GM12878 (cell line): ENCODE measurements at regions not wholly inside any gene's neighbourhood (a gene's known extent, or its start where the extent isn't known, plus 50 kb on each side); places are given as distances from the start of the nearest gene placed in this dataset.
A peak's percentile ranks its signal among the peaks of the same experiment; 100 is the strongest.

Source experiments
- ATAC-seq: fragments of 200-7000 bp; cut with Tn5 transposase; 3 replicates; pipeline ENCODE4 v1.9.1; 2020; ENCODE audit warnings: mild to moderate bottlenecking, moderate library complexity
- BruUV-seq: library from RNA; stranded (reverse); fragments of 400-500 nt; replicated peaks from 2 replicates; lab custom pipeline; 2021; lab: Mats Ljungman, UMichigan
- CTCF ChIA-PET: fragments of 300-600 bp; sonication (Branson Sonifier 250); formaldehyde crosslinking; extraction: SDS; loops from one replicate; lab custom pipeline; 2021; ENCODE audit warnings: inconsistent platforms; lab: Yijun Ruan, JAX
- POLR2A ChIA-PET: fragments of 350-600 bp; formaldehyde crosslinking; extraction: SDS; loops from one replicate; lab custom pipeline; 2021; ENCODE audit warnings: inconsistent platforms; lab: Charles Lee
- RAD21 ChIA-PET: fragments of 300-600 bp; sonication (Branson Sonifier 250); formaldehyde crosslinking; loops from one replicate; lab custom pipeline; 2023; ENCODE audit warnings: antibody characterized with exemption; ENCODE audit not compliant: unreplicated experiment; lab: Charles Lee
- SMC1A ChIA-PET: fragments of 300-600 bp; sonication (Branson Sonifier 250); formaldehyde crosslinking; loops from one replicate; lab custom pipeline; 2023; ENCODE audit not compliant: unreplicated experiment, uncharacterized antibody; lab: Charles Lee
- DNase-seq: peaks from one replicate; pipeline ENCODE4 v3.0.0-alpha.2; 2011; ENCODE audit warnings: low read depth, low spot score
- FAIRE-seq: peaks from 3 replicates; lab custom pipeline; 2011; peaks lifted over from hg19 to GRCh38; lab: Jason Lieb, UNC
- H2AFZ ChIP-seq: 2 replicates; pipeline ENCODE4 v1.6.0; 2011; ENCODE audit warnings: low read depth, low read length, control low read depth; ENCODE audit not compliant: control insufficient read depth
- H3K27ac ChIP-seq: 2 replicates; pipeline ENCODE4 v1.5.1; 2011; ENCODE audit warnings: control low read depth; ENCODE audit not compliant: control insufficient read depth, insufficient read depth
- H3K27me3 ChIP-seq, 2 experiments: replicated peaks in 1 of 2; 2 replicates each; pipeline versions ENCODE4 v1.6.0 to v1.6.1; 2011; ENCODE audit warnings: low read length in 1 of 2; ENCODE audit not compliant: control insufficient read depth in 2 of 2, insufficient read depth in 2 of 2
- H3K36me3 ChIP-seq, 2 experiments: 2 replicates each; pipeline ENCODE4 v1.5.1; 2011; ENCODE audit warnings: low read length in 1 of 2; ENCODE audit not compliant: control insufficient read depth in 2 of 2, insufficient read depth in 2 of 2
- H3K4me1 ChIP-seq: 2 replicates; pipeline ENCODE4 v1.6.1; 2011; ENCODE audit warnings: mild to moderate bottlenecking, low read length, moderate library complexity, mixed read lengths; ENCODE audit not compliant: control insufficient read depth, insufficient read depth
- H3K4me2 ChIP-seq: 2 replicates; pipeline ENCODE4 v1.6.0; 2011; ENCODE audit warnings: control low read depth; ENCODE audit not compliant: control insufficient read depth, insufficient read depth
- H3K4me3 ChIP-seq: fragments of 200-600 bp; sonication (generic); 2 replicates; pipeline ENCODE4 v1.5.1; 2016
- H3K79me2 ChIP-seq: 2 replicates; pipeline ENCODE4 v1.6.0; 2011; ENCODE audit warnings: low read length; ENCODE audit not compliant: control insufficient read depth, insufficient read depth
- H3K9ac ChIP-seq: 2 replicates; pipeline ENCODE4 v1.8.0; 2011; ENCODE audit warnings: low read length, control low read depth, mixed read lengths; ENCODE audit not compliant: control insufficient read depth, insufficient read depth
- H3K9me3 ChIP-seq: replicated peaks from 3 replicates; pipeline ENCODE4 v1.5.1; 2011; ENCODE audit warnings: mild to moderate bottlenecking, low read length; ENCODE audit not compliant: control insufficient read depth, insufficient read depth
- H4K20me1 ChIP-seq: 2 replicates; pipeline ENCODE4 v1.6.0; 2011; ENCODE audit not compliant: control insufficient read depth, insufficient read depth
- GATAD2B ChIP-seq: fragments of 450-650 bp; conservative IDR thresholded peaks from 2 replicates; pipeline ENCODE4 v1.6.1; 2017; ENCODE audit warnings: low read depth, mild to moderate bottlenecking, moderate library complexity
- HDAC2 ChIP-seq: fragments of 200-600 bp; sonication (generic); IDR thresholded peaks from 2 replicates; pipeline ENCODE4 v1.6.1; 2017
- NR2F1 ChIP-seq: fragments of 450-650 bp; conservative IDR thresholded peaks from 2 replicates; pipeline ENCODE4 v1.6.1; 2017; ENCODE audit warnings: mild to moderate bottlenecking
- RAD21 ChIP-seq: IDR thresholded peaks from 2 replicates; pipeline ENCODE4 v1.6.1; 2011; ENCODE audit warnings: mild to moderate bottlenecking, low read depth, low read length, moderate library complexity; ENCODE audit not compliant: insufficient read depth
- SPI1 ChIP-seq: IDR thresholded peaks from 2 replicates; pipeline ENCODE4 v1.6.1; 2011; ENCODE audit warnings: low read depth, mild to moderate bottlenecking, low read length, moderate library complexity, borderline replicate concordance; ENCODE audit not compliant: insufficient read depth
- SREBF2 ChIP-seq: IDR thresholded peaks from 2 replicates; pipeline ENCODE4 v1.6.1; 2012; ENCODE audit warnings: mild to moderate bottlenecking, low read length
- TCF12 ChIP-seq: IDR thresholded peaks from 2 replicates; pipeline ENCODE4 v1.6.1; 2011; ENCODE audit warnings: low read depth, mild to moderate bottlenecking, low read length
- WGBS: methylation state at CpG from one replicate; pipeline ENCODE4 v1.1.6; 2016; ENCODE audit warnings: low lambda C conversion rate; ENCODE audit not compliant: insufficient replicate concordance, insufficient coverage; ENCODE audit errors: missing lambda C conversion rate; 5-methylcytosine and 5-hydroxymethylcytosine counted together
- in situ Hi-C: fragments of 300-500 bp; cut with MboI; formaldehyde crosslinking; loops from 9 replicates; pipeline ENCODE4 v1.14.3; 2018; ENCODE audit warnings: mixed read lengths
- intact Hi-C: fragments of 100-400 bp; cut with micrococcal nuclease; formaldehyde crosslinking; loops from one replicate; pipeline ENCODE4 v1.14.2; 2022; ENCODE audit not compliant: unreplicated experiment
- TF ChIP-seq, protein P1 (sequence below): fragments of 450-650 bp; IDR thresholded peaks from 2 replicates; pipeline ENCODE4 v1.6.1; 2016; ENCODE audit warnings: mild to moderate bottlenecking, moderate library complexity, borderline replicate concordance

DNA sequence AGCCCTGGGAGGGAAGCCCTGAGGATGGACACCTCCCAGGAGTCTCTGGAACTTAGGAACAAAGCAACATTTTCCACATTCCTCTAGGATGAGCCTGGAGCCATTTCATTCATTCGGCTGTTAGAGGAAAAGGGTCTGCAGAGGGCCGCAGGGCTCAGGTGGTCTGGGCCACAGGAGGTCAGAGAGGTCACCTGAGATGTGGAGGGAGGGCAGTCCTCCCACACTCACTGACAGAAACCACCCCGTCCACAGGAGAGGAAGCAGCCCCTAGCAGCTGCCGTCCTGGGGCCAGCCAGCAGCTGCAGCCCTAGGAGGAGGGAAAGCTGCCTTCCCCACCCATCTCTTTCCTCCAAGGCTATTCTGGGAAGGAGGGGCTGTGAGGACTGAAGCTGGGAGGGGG is 207.0 kb downstream of the CDC5L start:
- no peak overlapping the region for H3K4me2 ChIP-seq
- in situ Hi-C loops: loop anchor here (10.0 kb wide), 1 partner anchor 1330 kb away; no protein-coding TSS in a partner anchor
- ChIA-PET RAD21 (interaction anchor here (1.9 kb wide), 1 partner anchor 1327 kb away, joined by 6 read pairs; no protein-coding TSS in a partner anchor), SMC1A (interaction anchor here (1.1 to 2.6 kb wide), 2 partner anchors 1120 to 1327 kb away, joined by 3 to 10 read pairs; no protein-coding TSS in a partner anchor), CTCF (interaction anchor here (0.9 to 4.1 kb wide), 6 partner anchors 19 to 1120 kb away, joined by 3 to 15 read pairs (median 5); no protein-coding TSS in a partner anchor), POLR2A (no interaction called here)
- 31% methylated on average over 4 of the region's 4 CpGs for WGBS
- ATAC-seq (peak; percentile 54), FAIRE-seq (no peak), DNase-seq (no peak)
- no peak overlapping the region for H3K27ac ChIP-seq
- intact Hi-C loops: loop anchor here (10.0 kb wide), 1 partner anchor 1120 kb away; no protein-coding TSS in a partner anchor
- H3K4me1 ChIP-seq: no peaks in the 10 kb centered on the region
- no TSS peak for BruUV-seq
- no peaks in the 10 kb centered on the region for H3K9me3 ChIP-seq
- TF ChIP-seq, protein P1, sequence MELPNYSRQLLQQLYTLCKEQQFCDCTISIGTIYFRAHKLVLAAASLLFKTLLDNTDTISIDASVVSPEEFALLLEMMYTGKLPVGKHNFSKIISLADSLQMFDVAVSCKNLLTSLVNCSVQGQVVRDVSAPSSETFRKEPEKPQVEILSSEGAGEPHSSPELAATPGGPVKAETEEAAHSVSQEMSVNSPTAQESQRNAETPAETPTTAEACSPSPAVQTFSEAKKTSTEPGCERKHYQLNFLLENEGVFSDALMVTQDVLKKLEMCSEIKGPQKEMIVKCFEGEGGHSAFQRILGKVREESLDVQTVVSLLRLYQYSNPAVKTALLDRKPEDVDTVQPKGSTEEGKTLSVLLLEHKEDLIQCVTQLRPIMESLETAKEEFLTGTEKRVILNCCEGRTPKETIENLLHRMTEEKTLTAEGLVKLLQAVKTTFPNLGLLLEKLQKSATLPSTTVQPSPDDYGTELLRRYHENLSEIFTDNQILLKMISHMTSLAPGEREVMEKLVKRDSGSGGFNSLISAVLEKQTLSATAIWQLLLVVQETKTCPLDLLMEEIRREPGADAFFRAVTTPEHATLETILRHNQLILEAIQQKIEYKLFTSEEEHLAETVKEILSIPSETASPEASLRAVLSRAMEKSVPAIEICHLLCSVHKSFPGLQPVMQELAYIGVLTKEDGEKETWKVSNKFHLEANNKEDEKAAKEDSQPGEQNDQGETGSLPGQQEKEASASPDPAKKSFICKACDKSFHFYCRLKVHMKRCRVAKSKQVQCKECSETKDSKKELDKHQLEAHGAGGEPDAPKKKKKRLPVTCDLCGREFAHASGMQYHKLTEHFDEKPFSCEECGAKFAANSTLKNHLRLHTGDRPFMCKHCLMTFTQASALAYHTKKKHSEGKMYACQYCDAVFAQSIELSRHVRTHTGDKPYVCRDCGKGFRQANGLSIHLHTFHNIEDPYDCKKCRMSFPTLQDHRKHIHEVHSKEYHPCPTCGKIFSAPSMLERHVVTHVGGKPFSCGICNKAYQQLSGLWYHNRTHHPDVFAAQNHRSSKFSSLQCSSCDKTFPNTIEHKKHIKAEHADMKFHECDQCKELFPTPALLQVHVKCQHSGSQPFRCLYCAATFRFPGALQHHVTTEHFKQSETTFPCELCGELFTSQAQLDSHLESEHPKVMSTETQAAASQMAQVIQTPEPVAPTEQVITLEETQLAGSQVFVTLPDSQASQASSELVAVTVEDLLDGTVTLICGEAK: no peak
- TF ChIP-seq SREBF2: no peak
- TF ChIP-seq GATAD2B: no peak
- TF ChIP-seq NR2F1: 0 out of 2 replicates have a peak, but pooled peaks have one; percentile 54
- peak; percentile 66; the same call in 1 of the 2 replicates for TF ChIP-seq TCF12
- TF ChIP-seq HDAC2: no peak
- no peak for TF ChIP-seq RAD21
- peak; percentile 51; the same call in 1 of the 2 replicates for TF ChIP-seq SPI1
- no peak overlapping the region for H3K9ac ChIP-seq
- H3K27me3 ChIP-seq: peaks cover 0 to 2% of the 10 kb centered on the region in 2 experiments; a peak in 1 of 4 replicates
- H3K79me2 ChIP-seq: no peaks in the 10 kb centered on the region
- no peaks in the 10 kb centered on the region for H3K36me3 ChIP-seq
- H2AFZ ChIP-seq: no peak overlapping the region
- no peak overlapping the region for H3K4me3 ChIP-seq
- no peaks in the 10 kb centered on the region for H4K20me1 ChIP-seq
